NCI-H2227 (cell line): ENCODE measurements at regions not wholly inside any gene's neighbourhood (a gene's known extent, or its start where the extent isn't known, plus 50 kb on each side); places are given as distances from the start of the nearest gene placed in this dataset.
"Not testable (repeated sequence)": the region's sequence is repeated elsewhere in the genome, so short reads cannot be mapped to it uniquely, and the experiment has no call there.

Experiments
- DNase-seq: peaks from one replicate; lab custom pipeline; 2025; ENCODE audit not compliant: unreplicated experiment; lab: John Stamatoyannopoulos, UW

- no peak for DNase-seq
Measured at GRCh38 chr7:53237344-53237913, 202.0 kb downstream of the POM121L12 start.

GRCh38 chr7:53238021-53238605, 202.7 kb downstream of the POM121L12 start:
- DNase-seq: no peak

GRCh38 chr7:53239151-53239550, 203.7 kb downstream of the POM121L12 start:
- not testable (repeated sequence) for DNase-seq

- no peak for DNase-seq
Measured at GRCh38 chr7:53245721-53246120, 210.3 kb downstream of the POM121L12 start.

- no peak for DNase-seq
Measured at GRCh38 chr7:53246957-53247356, 211.5 kb downstream of the POM121L12 start.

- DNase-seq: no peak
Measured at GRCh38 chr7:53252539-53252938, 217.1 kb downstream of the POM121L12 start.

- DNase-seq: no peak
Measured at GRCh38 chr7:53272081-53272480, 236.6 kb downstream of the POM121L12 start.

- DNase-seq: no peak
Measured at GRCh38 chr7:53281312-53281711, 245.9 kb downstream of the POM121L12 start.

- no peak for DNase-seq
Measured at GRCh38 chr7:53292341-53292740, 256.9 kb downstream of the POM121L12 start.

GRCh38 chr7:53302496-53303246, 267.2 kb downstream of the POM121L12 start:
- DNase-seq: no peak

GRCh38 chr7:53303781-53304180, 268.3 kb downstream of the POM121L12 start:
- DNase-seq: no peak

GRCh38 chr7:53306846-53307245, 271.4 kb downstream of the POM121L12 start:
- DNase-seq: no peak

- no peak for DNase-seq
Measured at GRCh38 chr7:53311205-53311604, 275.8 kb downstream of the POM121L12 start.

GRCh38 chr7:53315981-53316380, 280.5 kb downstream of the POM121L12 start:
- DNase-seq: no peak

- no peak for DNase-seq
Measured at GRCh38 chr7:53318566-53318965, 283.1 kb downstream of the POM121L12 start.

GRCh38 chr7:53325061-53325460, 289.6 kb downstream of the POM121L12 start:
- DNase-seq: no peak

GRCh38 chr7:53326634-53327033, 291.2 kb downstream of the POM121L12 start:
- no peak for DNase-seq

- DNase-seq: no peak
Measured at GRCh38 chr7:53336105-53336668, 300.8 kb downstream of the POM121L12 start.

- no peak for DNase-seq
Measured at GRCh38 chr7:53340220-53340619, 304.8 kb downstream of the POM121L12 start.

GRCh38 chr7:53350241-53350640, 314.8 kb downstream of the POM121L12 start:
- no peak for DNase-seq

GRCh38 chr7:53351681-53352080, 316.2 kb downstream of the POM121L12 start:
- no peak for DNase-seq

- no peak for DNase-seq
Measured at GRCh38 chr7:53358269-53358668, 322.8 kb downstream of the POM121L12 start.
